ENCODE measurements at regions not wholly inside any gene's neighbourhood (a gene's known extent, or its start where the extent isn't known, plus 50 kb on each side); places are given as distances from the start of the nearest gene placed in this dataset.

DNA sequence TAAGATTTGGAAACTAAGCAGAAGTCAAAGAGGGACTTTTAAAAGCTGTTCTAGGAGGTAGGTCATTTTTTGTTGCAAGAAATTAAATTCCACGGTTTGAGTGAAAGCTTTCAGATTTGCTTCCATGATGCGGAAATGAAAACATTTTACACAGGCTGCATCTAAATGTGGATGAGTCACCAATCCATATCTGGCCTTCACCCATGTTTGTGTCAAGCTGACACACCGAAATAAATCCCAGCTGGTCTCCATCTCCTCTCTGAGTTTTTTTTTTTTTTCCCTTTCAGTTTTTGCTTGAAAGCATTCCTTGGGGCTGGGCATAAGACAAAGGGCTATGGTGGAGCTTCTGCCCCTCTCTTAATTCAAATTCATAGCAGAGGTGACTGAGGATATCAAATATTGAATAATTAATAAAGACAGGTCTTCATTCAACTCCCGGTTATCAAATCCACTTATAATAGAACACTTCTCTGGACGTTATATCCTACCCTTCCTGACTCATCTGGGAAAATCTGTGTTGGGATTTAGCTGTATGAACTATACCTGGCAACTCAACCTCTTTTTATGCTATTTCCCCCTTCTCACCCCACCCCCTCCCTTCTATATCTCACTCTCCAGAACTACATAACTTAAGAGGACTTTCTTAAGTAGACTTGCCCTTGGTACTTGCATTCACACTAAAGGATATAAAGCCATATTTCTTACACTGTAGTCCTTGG lies 558.3 kb upstream of the GCFC2 start:
- peak in 1 of 56 donors; percentile 0 for DNase-seq

DNA sequence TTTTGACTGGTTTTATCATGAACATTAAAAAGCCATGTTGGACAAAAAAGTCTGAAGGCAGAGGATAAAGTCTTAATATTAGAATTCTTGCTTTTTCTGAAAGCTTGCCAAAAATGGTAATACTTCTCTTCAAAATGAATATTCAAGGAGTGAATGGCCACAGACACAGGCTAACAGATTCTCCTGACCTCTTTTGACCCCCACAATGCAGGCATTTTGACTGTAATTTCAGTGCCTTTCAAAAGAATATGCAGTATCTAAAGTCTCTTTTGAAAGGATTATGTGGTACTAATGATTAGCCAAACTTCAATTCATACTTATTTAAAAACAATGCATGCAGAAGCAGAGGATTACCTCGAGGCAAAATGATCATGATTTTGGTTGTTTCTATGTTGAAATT lies 557.8 kb upstream of the GCFC2 start:
- DNase-seq, result no peak

DNA sequence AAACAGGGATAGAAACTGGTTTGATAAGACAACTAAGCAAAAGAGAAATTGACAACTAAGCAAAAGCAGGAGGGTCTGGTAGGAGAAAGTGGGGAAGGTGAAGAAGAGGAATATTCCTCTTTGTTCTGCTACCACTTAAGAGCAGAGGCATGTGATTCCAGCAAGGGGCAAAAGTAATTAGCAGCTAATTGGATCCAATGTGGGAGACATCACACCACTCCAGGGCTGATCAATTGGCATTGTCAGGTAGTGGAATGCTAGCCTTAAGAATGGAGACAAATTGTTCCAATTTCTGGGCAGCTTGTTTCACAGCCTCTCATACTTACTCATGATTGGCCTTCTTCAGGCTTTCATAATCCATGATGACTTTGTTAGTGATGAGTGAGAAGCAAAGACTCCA lies 547.1 kb upstream of the GCFC2 start:
- no peak for DNase-seq

DNA sequence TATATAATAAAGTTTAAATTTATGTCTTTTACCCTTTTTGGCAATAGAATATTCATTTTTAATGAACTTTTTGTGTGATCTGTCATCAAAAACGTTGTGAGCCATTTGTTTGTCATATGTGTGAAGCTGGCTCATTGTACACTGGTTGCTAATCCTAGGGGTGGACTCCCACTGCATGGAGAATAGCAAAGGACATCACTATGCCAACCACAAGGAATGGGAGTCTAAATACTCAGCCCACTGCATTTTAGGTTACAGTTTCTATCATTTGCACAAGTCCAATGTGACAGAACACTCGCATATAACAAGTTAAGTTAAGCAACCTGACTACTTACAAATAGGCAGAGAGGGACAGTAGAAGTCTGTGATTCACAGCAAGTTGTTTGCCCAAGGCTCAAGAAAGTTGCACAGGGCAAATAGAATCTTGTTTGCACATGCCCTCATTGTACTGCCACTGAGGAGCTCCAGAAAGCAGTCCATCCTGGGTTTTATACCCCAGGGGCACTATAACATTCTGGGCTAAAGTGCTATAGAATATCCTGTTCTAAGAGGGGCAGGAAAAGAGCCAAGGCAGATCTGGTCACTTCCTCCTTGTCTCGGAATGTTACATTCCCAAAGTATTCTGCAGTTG lies 545.9 kb upstream of the GCFC2 start:
- DNase-seq, result peak in 3 of 56 donors; percentile 0 to 28 (median 2)

DNA sequence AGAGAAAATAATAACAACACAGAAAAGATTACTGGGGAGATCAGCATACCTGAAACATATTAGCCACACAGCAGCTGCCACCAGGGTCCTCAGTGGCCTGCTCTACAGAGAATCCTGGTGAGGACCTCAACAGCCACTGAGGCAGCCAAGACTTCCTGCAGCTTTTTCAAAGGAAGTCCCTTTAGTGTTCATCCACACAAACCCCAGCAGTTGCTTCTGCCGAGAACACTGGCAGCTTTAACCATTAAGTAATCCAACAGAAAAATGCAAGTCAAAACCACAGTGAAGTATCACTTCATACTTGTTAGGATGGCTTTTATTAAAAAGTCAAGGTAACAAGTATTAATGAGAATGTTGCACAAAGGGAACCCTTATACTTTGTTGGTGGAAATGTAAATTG lies 542.0 kb upstream of the GCFC2 start:
- no peak for DNase-seq

DNA sequence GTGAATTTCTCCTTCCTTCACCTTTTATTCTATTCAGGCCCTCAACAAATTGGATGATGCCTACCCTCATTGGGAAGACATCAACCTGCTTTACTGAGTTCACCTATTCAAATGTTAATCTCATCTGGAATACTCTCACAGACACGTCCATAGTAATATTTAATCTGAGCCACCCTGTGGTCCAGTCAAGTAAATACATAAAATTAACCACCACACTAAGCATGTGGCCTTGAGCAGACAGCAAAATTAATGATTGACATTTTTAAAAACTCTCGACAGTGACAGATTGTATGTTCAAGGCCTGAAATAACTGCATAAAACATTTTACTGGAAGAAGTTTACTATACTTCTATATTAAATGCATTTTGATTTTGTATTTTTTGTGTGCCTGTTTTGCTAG lies 540.6 kb upstream of the GCFC2 start:
- DNase-seq, result no peak

DNA sequence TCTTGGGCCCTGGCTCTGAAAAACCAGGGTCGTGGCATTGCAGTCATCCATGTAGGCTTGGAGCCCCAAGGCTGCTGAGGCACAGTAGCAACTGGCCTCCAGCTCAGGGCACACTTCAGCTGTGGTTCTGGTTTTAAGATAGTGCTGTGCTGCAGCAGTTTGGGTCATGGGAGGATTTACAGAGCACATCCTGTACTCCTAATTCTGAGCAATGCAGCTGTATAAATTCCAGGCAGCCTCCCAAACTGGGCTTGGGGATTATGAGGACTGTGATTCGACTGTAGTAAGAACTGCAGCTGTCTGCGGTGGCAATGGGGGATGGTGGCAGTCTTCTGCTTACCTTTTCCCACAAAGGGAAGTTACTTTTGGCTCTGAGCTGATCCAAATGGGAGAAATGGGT lies 536.3 kb upstream of the GCFC2 start:
- no peak for DNase-seq

DNA sequence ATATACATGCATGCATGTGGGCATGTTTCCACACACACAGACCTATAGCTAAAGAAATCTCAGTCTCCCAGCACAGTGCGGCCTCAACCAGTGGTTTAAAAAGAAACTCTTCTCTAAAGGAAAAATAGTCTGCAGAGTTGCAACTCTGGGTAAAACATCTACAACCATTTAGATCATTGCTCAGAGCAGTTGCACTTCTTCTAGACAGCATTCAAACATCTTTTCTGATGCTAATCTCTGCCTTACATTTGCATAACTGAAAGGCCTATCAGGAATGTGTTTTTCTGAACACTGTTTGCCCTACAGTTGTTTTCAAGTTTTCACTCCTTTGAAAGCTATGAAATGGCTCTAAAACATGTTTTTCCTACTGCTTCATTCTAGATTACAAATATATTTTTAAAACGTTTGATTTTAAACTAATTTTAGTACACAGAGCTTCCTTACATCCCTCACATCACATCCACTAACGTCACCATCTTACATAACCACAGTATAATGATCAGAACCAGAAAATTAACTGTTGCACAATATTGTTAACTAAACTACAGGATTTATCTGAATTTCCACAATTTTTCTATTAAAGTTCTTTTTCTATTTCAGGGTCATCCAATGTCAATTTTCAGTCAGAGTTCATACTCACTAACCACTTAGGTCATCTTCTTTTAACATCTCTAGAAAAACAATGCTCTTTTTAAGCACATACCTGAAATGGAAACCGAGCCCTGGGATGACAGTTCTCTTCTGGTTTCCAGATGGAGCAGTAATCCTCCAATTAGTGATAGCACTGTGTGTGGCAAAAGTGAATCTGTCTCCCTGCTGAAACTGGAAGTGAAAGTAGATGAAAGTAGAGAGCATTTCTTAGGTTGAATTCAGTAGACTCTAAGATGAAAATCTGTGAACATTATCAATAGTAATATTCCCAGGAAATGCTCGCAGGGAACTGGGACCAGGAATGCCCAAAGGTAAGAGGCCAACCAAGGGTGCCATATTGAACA lies 501.6 kb upstream of the GCFC2 start:
- DNase-seq, result no peak

DNA sequence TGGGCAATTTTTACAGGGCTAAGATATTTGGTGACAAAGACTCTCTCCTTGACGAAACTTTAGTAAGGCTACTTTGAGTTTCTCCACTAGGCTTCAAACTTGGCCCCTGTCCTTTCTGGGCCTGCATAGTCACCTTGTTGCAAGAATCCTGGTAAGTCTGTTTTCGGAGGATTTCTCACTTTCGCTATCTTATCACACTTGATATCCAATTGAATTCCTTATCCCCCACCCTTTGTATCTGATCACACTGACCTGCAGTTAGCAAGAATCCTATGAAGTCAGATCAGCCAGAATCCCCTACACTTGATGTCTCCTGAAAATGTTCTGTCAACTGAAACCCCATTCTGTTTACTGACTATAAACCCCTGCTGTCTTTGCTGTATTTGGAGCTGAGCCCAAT lies 499.8 kb upstream of the GCFC2 start:
- DNase-seq, result no peak

DNA sequence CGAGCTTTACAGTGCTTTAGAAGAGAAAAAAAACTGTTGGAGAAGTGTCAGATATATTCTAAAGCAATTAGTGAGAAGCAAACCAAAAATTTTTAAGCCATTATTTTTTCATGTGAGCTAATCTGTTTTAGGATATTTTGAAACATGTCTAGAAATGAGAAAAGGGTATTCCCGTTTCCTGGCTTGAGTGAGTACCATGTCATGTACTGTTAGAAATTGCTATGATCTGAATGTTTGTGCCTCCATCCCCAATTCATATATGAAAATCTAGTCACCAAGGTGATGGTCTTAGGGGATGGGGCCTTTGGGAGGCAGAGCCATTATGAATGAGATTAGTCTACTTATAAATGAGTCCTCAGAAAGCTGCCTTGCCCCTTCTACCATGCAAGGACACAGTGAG lies 493.3 kb upstream of the GCFC2 start:
- DNase-seq, result no peak

DNA sequence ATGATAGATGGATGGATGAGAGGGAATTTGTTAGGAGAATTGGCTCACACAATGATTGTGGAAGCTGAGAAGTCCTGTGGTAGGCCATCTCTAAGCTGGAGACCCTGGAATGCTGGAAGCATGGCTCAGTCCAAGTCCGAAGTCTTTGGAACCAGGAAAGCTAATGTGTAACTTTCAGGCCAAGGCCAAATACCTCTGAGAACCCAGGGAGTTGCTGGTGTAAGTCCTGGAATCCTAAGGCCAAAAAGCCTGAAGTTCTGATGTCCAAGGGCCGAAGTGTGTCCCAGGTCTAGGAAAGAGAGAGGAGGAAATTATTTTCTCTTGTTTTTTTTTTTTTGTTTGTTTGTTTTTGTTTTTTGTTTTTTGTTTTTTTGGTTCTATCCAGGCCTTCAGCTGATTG lies 492.2 kb upstream of the GCFC2 start:
- DNase-seq, result no peak

DNA sequence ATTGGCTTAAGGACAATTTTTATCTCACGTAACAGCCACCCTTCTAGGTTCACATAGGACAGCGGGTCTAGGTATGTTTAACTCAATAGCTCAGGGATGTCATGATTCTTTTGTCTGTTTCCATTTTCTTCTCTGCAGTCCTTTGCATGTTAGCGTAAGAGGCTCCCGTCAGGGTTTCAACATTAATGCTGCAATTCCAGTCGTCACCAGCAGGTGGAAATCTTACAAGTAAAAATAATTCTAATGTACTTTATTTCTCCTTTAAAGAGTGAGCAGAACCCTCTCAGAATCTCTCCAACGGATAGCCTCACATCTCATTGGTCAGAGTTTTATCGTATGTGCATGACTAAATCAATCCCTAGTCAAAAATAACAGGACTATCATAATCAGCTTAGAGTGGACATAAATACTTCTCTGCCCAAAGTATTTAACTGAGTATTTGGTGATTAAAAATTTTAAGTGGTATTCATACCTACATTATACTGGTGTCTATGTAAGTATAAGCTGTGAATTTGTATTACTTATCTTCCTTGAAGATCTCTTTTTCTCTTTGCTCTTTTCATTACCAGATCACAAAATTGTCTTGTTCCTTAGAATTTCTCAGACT lies 487.2 kb upstream of the GCFC2 start:
- peak in 16 of 56 donors; percentile 0 to 62 (median 2) for DNase-seq

DNA sequence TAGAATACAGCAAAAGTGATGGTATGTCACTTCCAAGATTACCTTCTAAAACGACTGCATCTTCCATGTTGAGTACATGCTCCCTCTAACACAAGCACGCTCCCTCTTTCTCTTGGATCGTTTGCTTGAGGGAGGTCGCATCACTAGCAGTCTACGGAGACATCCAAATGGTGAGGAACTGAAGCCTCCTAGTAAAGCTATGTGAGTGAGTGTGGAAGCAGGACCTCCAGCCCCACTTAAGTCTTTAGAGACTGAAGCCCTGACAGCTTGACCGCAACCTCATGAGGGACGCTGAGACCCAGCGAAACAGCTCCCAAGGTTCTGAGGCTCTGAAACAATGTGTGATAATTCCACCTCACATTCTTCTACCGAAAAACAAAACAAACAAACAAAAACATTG lies 486.7 kb upstream of the GCFC2 start:
- DNase-seq, result no peak

DNA sequence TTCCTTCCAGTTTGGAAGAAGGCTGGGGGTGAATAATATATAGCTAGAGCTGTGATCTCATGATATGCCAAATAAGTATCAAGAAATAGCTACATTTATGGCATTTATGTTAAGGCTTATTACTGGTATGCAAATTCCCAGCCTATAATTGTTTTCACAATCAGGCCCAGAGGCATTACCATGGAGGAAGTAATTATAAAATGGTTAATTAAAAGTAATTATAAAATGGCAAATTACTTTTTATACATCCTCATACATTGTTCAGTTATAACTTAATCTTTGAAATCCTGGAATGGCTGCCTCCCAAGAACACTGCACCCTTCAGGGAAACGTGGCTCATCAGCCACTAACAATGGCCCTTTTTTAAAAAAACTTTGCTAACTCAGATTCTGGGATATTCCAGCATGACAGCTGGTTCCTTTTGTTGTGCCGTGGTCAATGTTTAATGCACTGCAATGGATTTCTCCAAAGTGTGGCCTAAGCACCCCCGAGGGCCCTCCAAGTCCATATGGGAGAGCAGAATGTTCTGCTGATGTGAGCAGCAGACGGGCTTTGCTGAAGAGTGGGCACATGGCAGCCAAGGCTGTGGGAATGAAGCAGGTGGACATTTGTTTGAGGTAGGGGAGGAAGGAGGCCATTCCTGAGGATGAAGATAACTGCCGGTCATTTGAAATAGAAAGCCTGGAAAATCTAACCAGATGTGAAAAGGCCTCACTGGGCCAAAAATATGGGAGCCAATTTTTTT lies 483.5 kb upstream of the GCFC2 start:
- peak in 1 of 56 donors; percentile 1 for DNase-seq

DNA sequence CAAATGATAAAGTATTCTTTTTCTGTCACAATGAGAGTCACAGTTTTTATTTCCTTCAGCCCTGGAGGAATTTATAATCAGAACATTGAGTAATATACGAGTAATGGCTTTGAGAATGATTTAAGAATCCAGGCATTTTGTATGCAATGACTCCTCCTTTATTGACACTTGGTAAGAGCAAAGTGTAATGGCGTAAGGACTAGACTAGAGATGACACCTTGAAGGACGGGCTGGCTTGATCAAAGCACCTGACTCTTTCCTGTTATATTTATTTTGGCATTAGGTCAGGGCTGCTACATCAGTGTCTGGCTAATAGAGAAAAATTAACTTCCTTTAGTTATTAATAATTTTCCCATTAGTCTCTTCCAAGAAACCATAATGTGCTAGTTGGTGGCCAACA lies 482.4 kb upstream of the GCFC2 start:
- DNase-seq, result no peak

DNA sequence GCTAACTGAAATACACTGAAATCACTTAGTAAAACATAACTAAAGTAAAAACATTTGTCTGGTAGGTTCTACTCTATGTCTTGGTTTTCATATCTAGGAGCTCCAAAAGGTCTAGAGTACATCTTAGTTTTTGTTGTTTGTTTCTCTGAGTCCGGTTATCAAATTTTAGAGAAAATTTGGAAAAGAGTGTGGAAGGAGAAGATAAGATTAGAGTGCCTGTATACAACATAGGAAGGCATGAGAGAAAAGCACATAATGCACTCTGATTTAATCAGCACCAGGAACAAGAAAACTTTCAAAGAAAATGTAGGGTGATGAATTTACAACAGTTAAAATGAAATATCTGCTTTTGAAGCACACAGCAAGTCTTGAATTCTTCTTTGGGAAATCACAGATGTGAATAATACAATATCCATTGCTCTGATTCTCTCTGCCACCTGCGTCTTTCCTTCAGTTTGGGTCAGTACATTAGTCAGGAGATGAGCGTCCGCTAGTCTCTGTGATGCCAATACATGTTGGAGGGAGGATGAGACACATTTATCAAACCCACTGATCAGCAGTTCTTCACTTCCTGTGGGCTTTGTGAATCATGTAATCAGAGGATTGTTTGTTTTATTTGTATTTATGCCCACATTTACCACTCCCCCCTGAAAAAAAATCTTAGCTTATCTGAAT lies 477.8 kb upstream of the GCFC2 start:
- no peak for DNase-seq

DNA sequence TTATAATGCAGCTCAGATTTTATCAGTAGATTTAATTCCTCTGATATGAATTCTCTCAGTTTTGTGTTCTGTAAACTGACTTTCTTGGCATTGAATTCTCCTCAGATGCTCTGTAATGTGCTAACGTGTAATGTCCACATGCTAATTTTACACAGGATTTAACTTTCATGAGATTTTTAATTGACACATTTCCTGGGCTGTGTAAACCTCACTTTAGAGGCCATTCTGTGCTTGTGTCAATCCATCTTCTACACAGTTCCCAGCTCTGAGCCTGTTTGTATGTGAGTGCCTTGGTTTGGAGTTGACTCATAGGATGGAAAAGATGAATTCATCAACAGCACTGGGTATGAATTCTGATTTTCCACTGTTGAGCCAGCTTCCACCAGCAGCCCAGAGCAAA lies 476.7 kb upstream of the GCFC2 start:
- no peak for DNase-seq

DNA sequence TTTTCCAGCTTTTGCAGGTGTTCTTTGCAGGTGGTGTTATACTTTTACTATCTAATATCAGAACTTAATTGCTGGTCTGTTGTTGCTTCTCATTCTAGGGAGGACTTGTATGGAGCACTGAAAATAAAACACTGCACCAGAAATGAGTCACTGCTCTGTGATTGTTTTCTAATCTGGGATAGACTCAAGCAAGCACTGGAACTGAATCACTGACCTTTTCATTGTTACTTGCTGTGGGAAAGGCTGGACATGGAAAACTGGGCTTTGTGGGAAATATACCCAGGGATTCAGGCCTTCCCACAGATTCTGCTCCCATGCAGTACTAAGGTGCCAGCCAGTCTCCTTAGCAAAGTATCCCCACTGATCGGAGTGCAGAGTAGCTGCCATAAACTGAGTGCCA lies 470.0 kb upstream of the GCFC2 start:
- DNase-seq, result no peak

DNA sequence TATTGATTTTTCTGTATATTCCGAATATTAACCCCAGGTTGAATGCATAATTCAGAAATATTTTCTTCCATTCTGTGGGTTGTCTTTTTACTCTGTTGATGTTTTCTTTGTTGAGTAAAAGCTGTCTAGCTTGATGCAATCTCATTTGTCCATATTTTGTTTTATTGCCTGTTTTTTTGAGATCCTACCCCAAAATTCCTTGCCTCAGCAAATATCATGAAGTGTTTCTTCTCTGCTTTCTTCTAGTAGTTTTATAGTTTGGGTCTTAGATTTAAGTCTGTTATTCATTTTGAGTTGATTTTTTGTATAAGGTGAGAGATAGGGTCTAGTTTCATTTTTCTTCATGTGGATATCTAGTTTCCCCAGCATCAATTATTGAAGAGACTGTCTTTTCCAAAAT lies 467.9 kb upstream of the GCFC2 start:
- DNase-seq, result no peak

DNA sequence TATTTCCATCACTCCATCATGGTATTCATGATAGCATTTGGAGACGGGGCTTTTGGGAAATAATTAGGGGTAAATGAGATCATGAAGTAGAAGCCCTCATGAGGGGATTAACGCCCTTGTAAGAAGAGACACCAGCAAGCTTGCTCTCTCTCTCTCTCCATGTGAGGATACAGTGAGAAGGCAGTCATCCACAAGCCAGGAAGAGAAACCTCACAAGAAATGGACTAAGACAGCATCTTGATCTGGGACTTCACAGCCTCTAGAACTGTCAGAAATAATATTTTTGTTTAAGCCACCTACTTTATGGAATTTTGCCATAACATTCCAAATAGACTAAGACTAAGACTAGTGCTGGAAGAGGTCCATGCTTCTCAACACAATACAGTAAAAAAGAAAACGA lies 464.6 kb upstream of the GCFC2 start:
- DNase-seq, result no peak
